ENCODE measurements at regions not wholly inside any gene's neighbourhood (a gene's known extent, or its start where the extent isn't known, plus 50 kb on each side); places are given as distances from the start of the nearest gene placed in this dataset.

DNA sequence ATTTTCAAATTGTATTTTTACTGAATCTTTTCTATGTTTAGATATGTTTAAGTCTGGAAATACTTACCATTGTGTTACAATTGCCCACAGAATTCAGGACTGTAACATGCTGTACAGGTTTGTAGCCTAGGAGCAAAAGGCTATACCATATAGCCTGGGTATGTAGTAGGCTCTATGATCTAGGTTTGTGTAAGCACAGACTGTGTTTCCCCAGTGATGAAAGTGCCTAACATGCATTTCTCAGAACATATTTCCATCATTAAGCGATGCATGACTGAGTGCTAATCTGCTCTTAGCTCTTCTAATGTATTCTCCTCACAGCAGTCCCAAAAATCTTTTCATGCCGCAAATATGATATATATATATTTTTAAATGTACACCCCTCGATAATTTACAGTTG, 166.7 kb upstream of the PPP2R2B start:
- TF ChIP-seq, protein P1, sequence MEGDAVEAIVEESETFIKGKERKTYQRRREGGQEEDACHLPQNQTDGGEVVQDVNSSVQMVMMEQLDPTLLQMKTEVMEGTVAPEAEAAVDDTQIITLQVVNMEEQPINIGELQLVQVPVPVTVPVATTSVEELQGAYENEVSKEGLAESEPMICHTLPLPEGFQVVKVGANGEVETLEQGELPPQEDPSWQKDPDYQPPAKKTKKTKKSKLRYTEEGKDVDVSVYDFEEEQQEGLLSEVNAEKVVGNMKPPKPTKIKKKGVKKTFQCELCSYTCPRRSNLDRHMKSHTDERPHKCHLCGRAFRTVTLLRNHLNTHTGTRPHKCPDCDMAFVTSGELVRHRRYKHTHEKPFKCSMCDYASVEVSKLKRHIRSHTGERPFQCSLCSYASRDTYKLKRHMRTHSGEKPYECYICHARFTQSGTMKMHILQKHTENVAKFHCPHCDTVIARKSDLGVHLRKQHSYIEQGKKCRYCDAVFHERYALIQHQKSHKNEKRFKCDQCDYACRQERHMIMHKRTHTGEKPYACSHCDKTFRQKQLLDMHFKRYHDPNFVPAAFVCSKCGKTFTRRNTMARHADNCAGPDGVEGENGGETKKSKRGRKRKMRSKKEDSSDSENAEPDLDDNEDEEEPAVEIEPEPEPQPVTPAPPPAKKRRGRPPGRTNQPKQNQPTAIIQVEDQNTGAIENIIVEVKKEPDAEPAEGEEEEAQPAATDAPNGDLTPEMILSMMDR (IDR thresholded peaks at IDR 0.05; ENCODE audit: low read depth, low read length) = no peak
- TF ChIP-seq EZH2phosphoT487 (IDR thresholded peaks at IDR 0.05; ENCODE audit: low read depth) = no peak
